Activated T-cell treated with anti-CD3 and anti-CD28 coated beads, Interleukin-2, amount 50 U/mL, for 48 hours (primary cell): ENCODE measurements at regions not wholly inside any gene's neighbourhood (a gene's known extent, or its start where the extent isn't known, plus 50 kb on each side); places are given as distances from the start of the nearest gene placed in this dataset.

Experiments used
- DNase-seq, 2 experiments: peaks; one replicate each; pipeline ENCODE4 v3.0.0-alpha.2; 2020

- DNase-seq, result no peak
Observed at GRCh38 chr12:90020881-90021280, 312.2 kb upstream of the ATP2B1 start.

- no peak for DNase-seq
Observed at GRCh38 chr12:90020436-90020835, 311.8 kb upstream of the ATP2B1 start.

- DNase-seq, result no peak
Observed at GRCh38 chr12:90020014-90020413, 311.4 kb upstream of the ATP2B1 start.

GRCh38 chr12:90017316-90017715 lies 308.7 kb upstream of the ATP2B1 start:
- no peak for DNase-seq

- DNase-seq, result no peak
Observed at GRCh38 chr12:90015228-90015627, 306.6 kb upstream of the ATP2B1 start.

DNA sequence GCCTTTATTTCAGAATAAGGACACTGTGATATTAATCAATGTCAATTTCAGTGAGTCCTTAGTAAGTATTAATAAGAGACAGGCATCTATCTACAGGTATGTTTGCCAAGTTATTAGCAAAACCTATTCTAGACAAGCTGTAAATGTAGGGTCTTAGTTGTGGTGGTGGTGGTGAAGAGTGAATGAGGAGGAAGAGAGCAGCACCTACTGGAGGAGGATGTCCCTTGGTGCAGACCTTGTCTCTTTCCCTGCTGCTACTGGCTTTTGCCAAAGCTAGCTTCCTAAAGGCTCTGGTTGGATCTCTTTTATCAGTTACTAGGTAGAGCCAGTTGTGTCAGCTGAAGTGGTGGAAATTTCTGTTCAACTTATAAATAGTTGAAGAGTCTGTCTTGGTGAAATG lies 304.8 kb upstream of the ATP2B1 start:
- no peak for DNase-seq

DNA sequence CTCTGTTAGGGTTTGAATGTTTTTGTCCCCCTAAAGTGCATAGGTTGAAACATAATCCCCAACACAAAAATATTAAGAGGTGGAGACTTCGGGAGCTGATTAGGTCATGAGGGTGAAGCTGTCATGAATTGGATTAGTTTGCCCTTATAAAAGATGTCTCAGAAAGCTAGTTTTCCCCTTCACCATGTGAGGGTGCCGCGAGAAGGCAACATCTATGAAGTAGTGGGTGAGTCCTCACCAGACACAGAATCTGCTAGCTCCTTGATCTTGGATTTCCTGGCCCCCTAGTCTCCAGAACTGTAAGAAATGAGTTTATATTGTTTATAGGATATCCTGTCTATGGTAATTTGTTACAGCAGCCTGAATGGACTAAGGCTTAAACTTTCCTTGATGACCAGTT lies 301.5 kb upstream of the ATP2B1 start:
- DNase-seq, result no peak

GRCh38 chr12:90008277-90008676 lies 299.6 kb upstream of the ATP2B1 start:
- no peak for DNase-seq

GRCh38 chr12:90004319-90005074 lies 295.9 kb upstream of the ATP2B1 start:
- DNase-seq, result no peak

GRCh38 chr12:90003688-90004087 lies 295.1 kb upstream of the ATP2B1 start:
- no peak for DNase-seq

- DNase-seq, result no peak
Observed at GRCh38 chr12:90000721-90001120, 292.1 kb upstream of the ATP2B1 start.

DNA sequence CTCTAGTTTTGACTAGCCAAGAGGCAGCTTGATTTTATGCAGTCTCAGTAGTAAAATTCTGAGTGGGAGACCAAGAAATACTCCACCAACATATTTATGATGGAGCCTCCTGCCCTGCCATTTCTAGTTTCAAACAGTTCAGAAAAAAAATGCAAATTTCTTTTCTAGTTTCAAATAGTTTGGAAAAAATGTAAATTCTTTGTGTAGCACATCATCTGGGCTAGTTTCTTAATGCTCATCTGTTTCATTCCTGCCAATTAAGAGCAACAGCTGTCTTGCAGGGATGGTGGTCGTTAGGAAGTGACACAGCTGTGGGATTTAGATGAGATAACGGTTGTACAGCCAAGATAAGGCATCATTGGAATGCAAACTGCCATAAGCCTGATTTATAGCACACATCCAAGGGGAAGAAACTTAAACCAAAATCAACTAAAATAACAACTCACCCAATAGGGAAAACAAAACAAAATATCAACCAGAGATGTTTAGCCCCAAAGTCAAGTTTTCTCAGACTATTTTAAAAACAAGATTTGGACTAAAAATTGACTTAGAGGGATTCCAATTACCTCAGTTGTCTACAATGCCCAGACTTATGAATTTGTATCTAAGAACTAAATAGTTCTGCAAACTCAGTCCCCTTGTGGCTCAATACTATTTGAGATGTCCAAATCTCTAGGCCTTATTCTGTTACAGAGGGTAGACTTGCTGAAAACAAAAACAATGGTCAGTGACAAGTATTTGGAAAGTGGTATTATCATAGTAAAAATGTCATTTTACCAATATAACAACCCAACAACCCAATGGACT lies 291.3 kb upstream of the ATP2B1 start:
- DNase-seq, result no peak

- no peak for DNase-seq
Observed at GRCh38 chr12:89995870-89996269, 287.2 kb upstream of the ATP2B1 start.

GRCh38 chr12:89994911-89995310 lies 286.3 kb upstream of the ATP2B1 start:
- no peak for DNase-seq

DNA sequence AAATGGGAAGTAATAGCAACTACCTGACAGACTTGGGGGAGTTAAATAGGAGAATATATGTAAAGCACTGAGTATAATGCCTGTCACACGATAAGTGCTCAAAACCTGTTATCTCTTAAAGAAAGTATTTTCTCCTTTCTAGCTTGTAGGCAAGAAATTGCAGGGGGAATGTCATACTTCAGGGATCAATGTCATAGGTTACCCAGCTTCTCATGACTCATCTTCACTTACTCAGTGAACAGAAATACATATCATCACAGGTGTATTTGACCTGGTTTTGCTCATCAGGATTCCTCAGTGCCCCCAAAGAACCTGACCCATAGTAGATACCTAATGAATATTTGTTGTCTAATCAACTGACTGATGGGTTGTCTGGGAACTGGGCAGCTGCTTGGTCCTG lies 285.0 kb upstream of the ATP2B1 start:
- DNase-seq, result no peak

GRCh38 chr12:89992668-89993451 lies 284.2 kb upstream of the ATP2B1 start:
- no peak for DNase-seq

DNA sequence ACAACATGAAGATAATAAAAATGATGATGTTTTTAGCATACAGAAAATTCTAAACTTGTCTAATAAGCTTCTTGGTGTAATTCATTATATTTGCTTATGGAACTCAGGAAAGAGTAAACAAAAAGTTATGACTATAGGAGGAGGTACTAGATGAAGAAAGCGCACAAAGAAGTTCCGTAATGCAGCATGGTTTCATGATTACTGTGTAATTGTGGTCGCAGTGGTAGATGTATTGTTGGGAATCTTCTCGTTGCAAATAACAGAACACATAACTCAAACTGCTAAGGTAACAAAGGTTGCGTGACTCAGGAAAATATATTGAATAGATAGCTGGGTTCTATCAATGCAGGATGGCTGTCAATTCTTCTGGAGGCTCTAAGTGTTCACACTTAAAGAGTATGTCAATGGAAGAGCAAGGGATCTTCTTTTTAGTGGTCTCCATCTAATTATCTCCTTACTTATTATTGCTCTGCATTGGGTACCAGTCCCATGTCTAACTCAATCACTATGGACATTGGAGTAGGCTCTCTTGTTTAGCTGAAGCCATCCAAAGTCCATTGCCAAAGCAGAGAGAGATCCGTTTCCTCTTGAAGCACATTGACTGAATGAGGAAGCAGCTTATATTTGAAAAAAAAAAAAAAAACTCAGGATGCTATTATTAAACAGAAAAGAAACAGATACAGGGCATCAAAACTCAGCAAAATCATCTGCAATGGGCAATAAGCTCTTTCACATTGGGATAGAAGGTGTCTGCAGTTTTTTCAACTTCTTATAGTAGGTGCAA lies 283.4 kb upstream of the ATP2B1 start:
- no peak for DNase-seq

DNA sequence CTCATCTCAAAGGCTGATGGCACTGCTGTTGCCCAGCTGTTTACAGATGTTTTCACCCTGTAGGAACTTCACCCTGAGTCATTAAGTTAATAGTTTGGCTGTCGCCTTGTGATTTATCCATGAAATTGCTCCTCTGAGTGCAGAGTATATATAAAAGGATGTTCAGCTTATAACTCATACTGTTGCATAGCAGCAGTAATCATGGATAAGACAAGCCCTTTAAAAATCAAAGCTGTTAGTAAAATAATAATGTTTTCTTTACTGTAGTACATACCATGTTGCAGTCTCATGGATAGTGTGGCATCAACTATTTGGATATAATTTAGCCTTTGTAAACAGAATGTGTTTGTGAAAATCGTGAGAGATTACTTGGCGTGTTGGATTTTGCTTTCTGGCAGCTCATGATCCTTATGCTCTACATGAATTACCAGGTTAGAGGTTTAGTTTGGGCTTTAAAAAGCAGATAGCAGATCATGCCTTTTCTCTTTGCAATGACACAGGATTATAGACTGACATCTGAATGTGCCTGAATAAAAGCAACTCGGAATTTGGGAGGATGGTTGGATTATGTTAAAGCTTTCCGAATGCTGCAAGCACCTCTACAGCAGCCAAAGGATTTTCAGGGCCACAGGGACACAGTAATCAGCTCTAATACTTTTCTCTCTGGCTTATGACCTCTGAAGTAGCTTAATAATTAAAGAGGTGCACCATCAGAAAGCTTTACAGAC lies 279.7 kb upstream of the ATP2B1 start:
- no peak for DNase-seq

DNA sequence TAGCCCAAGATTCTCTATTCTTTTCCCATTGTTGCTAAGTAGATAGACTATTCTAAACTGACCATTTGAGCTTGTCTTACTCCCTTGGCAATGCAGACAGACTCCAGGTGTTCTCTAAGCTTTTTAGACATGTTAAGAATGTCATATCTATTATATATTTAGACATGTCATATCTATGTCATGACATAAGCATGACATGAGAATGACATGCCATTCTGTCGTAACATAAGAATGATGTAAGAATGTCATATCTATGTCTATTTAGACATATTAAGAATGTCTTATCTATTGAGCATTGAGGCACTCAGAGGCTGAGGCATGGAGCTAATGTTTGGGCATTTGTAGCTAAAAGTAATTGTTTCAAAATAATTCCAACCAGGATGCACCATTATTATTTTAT lies 277.3 kb upstream of the ATP2B1 start:
- DNase-seq, result no peak

DNA sequence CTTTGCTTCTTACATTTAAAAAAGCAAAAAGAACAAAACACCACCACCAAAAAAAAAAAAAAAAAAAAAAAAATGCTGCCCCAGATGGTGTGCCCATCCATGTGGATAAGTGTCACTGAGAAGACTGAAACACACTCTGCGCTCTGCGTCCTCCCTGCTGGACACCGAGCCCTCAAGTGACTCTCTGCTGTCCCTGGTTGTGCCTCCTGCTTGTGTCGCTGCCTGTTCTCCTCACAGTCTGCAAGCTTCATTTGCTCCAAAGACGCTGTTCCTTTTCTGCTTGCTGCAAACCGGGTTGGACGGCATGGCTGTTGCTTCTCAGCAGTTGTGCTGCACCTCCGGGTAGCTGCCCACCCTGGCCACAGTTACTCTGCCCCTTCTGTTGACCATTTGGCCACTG lies 276.2 kb upstream of the ATP2B1 start:
- no peak for DNase-seq

DNA sequence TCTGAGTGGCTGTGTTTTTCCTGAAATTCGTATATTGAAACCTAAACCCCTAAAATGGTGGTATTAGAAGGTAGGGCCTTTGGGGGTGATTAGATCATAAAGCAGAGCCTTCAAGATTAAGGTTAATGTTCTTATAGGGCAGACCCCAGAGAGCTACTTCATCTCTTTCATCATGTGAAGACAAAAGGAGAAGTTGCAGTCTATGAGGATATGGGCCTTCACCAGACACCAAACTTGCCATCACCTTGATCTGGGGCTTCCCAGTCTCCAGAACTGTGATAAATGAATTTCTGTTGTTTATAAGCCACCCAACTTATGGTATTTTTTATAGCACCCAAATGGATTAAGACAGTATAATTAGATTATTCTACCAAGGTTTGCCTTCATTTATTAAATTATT lies 275.0 kb upstream of the ATP2B1 start:
- no peak for DNase-seq

GRCh38 chr12:89980236-89980635 lies 271.6 kb upstream of the ATP2B1 start:
- no peak for DNase-seq
